Endothelial cell of umbilical vein (primary cell): ENCODE measurements at regions not wholly inside any gene's neighbourhood (a gene's known extent, or its start where the extent isn't known, plus 50 kb on each side); places are given as distances from the start of the nearest gene placed in this dataset.

Experiments used
- CTCF ChIP-seq, 2 donors: IDR thresholded peaks; 1 replicate in 1 of 2; 2 replicates in 1 of 2; pipeline ENCODE4 v1.5.1; 2011; ENCODE audit warnings: low read length in 2 of 2, mild to moderate bottlenecking in 2 of 2, moderate library complexity in 2 of 2, control low read depth in 1 of 2, inconsistent platforms in 1 of 2, low read depth in 1 of 2; ENCODE audit not compliant: insufficient read depth in 1 of 2; ENCODE audit errors: extremely low read depth in 1 of 2
- EZH2 ChIP-seq: IDR thresholded peaks from 2 replicates; pipeline ENCODE4 v1.6.1; 2012; ENCODE audit warnings: borderline replicate concordance, low read depth, mild to moderate bottlenecking, moderate library complexity, low read length, inconsistent platforms; ENCODE audit not compliant: severe bottlenecking
- POLR2A ChIP-seq: IDR thresholded peaks from 2 replicates; pipeline ENCODE4 v1.6.1; 2012; ENCODE audit warnings: low read depth, mild to moderate bottlenecking, control low read depth, low read length
- POLR2AphosphoS5 ChIP-seq: IDR thresholded peaks from 2 replicates; pipeline ENCODE4 v1.6.1; 2012; ENCODE audit warnings: low read depth, mild to moderate bottlenecking, control low read depth, low read length, moderate library complexity; ENCODE audit not compliant: insufficient read depth

- no peak for TF ChIP-seq POLR2AphosphoS5
- TF ChIP-seq CTCF (IDR thresholded peaks at IDR 0.05; ENCODE audit: extremely low read depth in 1 of 2, insufficient read depth in 1 of 2, low read depth in 1 of 2, low read length in 2 of 2), result no peak
- TF ChIP-seq EZH2, result no peak
- TF ChIP-seq POLR2A, result no peak
Measured at GRCh38 chr17:77872714-77873499, 85.6 kb upstream of the TNRC6C start.
